Muscle layer of colon (tissue), 2 donors: ENCODE measurements at regions not wholly inside any gene's neighbourhood (a gene's known extent, or its start where the extent isn't known, plus 50 kb on each side); places are given as distances from the start of the nearest gene placed in this dataset.

ENCODE experiments used
- H3K27ac ChIP-seq: one replicate; pipeline ENCODE4 v1.7.0; 2013; ENCODE audit warnings: low read depth, mild to moderate bottlenecking, low read length, moderate library complexity
- H3K27me3 ChIP-seq, 2 donors: one replicate each; pipeline ENCODE4 v1.7.0; 2013; ENCODE audit warnings: low read length in 2 of 2, mild to moderate bottlenecking in 2 of 2; ENCODE audit not compliant: insufficient read depth in 2 of 2, control insufficient read depth in 1 of 2
- H3K36me3 ChIP-seq: one replicate; pipeline ENCODE4 v1.7.0; 2013; ENCODE audit warnings: mild to moderate bottlenecking, low read length; ENCODE audit not compliant: insufficient read depth
- H3K4me1 ChIP-seq: one replicate; pipeline ENCODE4 v1.7.0; 2013; ENCODE audit warnings: mild to moderate bottlenecking, low read length; ENCODE audit not compliant: insufficient read depth
- H3K4me3 ChIP-seq, 2 donors: one replicate each; pipeline ENCODE4 v1.7.0; 2013; ENCODE audit warnings: low read length in 2 of 2, low read depth in 1 of 2, mild to moderate bottlenecking in 1 of 2, moderate library complexity in 1 of 2
- H3K9ac ChIP-seq: one replicate; pipeline ENCODE4 v1.7.0; 2013; ENCODE audit warnings: low read length
- H3K9me3 ChIP-seq: one replicate; pipeline ENCODE4 v1.7.0; 2013; ENCODE audit warnings: mild to moderate bottlenecking, low read length
- donor health status: abdominal sarcoma.
- donor health status: Adenocarcinoma of cecum.

GRCh38 chr2:12080360-12080759, 333.9 kb downstream of the LPIN1 start:
- no peak overlapping the region for H3K27ac ChIP-seq
- no peaks in the 10 kb centered on the region for H3K27me3 ChIP-seq
- H3K4me1 ChIP-seq, result no peaks in the 10 kb centered on the region
- no peak overlapping the region for H3K4me3 ChIP-seq
- no peaks in the 10 kb centered on the region for H3K36me3 ChIP-seq
- H3K9me3 ChIP-seq, result no peaks in the 10 kb centered on the region
- H3K9ac ChIP-seq, result no peak overlapping the region

GRCh38 chr2:12081481-12082210, 335.2 kb downstream of the LPIN1 start:
- Histone ChIP-seq H3K36me3 (no peaks in the 10 kb centered on the region), H3K9me3 (no peaks in the 10 kb centered on the region), H3K4me1 (no peaks in the 10 kb centered on the region), H3K27me3 (no peaks in the 10 kb centered on the region), H3K9ac (no peak overlapping the region), H3K4me3 (no peak overlapping the region), H3K27ac (no peak overlapping the region)

- H3K9ac ChIP-seq, result no peak overlapping the region
- no peak overlapping the region for H3K27ac ChIP-seq
- no peaks in the 10 kb centered on the region for H3K9me3 ChIP-seq
- H3K4me3 ChIP-seq, result no peak overlapping the region
- no peaks in the 10 kb centered on the region for H3K27me3 ChIP-seq
- H3K4me1 ChIP-seq, result no peaks in the 10 kb centered on the region
- H3K36me3 ChIP-seq, result no peaks in the 10 kb centered on the region
These were observed 336.7 kb downstream of the LPIN1 start for GRCh38 chr2:12083081-12083581.

- no peak overlapping the region for H3K4me3 ChIP-seq
- no peaks in the 10 kb centered on the region for H3K27me3 ChIP-seq
These were observed 337.4 kb downstream of the LPIN1 start for GRCh38 chr2:12083713-12084419.

GRCh38 chr2:12087175-12087574, 340.7 kb downstream of the LPIN1 start:
- H3K9me3 ChIP-seq, result no peaks in the 10 kb centered on the region
- H3K27ac ChIP-seq, result no peak overlapping the region
- H3K9ac ChIP-seq, result no peak overlapping the region
- no peaks in the 10 kb centered on the region for H3K36me3 ChIP-seq
- no peak overlapping the region for H3K4me3 ChIP-seq
- no peaks in the 10 kb centered on the region for H3K27me3 ChIP-seq
- H3K4me1 ChIP-seq, result no peaks in the 10 kb centered on the region

More at GRCh38 chr2:12083713-12084419, 337.4 kb downstream of the LPIN1 start:
- no peaks in the 10 kb centered on the region for H3K9me3 ChIP-seq
- H3K27ac ChIP-seq, result no peak overlapping the region
- H3K9ac ChIP-seq, result no peak overlapping the region
- no peaks in the 10 kb centered on the region for H3K4me1 ChIP-seq
- no peaks in the 10 kb centered on the region for H3K36me3 ChIP-seq

- Histone ChIP-seq H3K4me3 (no peak overlapping the region), H3K27ac (no peak overlapping the region), H3K9me3 (no peaks in the 10 kb centered on the region), H3K9ac (no peak overlapping the region), H3K36me3 (no peaks in the 10 kb centered on the region), H3K27me3 (no peaks in the 10 kb centered on the region), H3K4me1 (no peaks in the 10 kb centered on the region)
These were observed 341.4 kb downstream of the LPIN1 start for GRCh38 chr2:12087671-12088380.

- Histone ChIP-seq H3K36me3 (no peaks in the 10 kb centered on the region), H3K4me3 (no peak overlapping the region), H3K27me3 (no peaks in the 10 kb centered on the region), H3K9ac (no peak overlapping the region), H3K27ac (no peak overlapping the region), H3K9me3 (no peaks in the 10 kb centered on the region), H3K4me1 (no peaks in the 10 kb centered on the region)
These were observed 342.6 kb downstream of the LPIN1 start for GRCh38 chr2:12089001-12089400.

- no peak overlapping the region for H3K9ac ChIP-seq
- no peaks in the 10 kb centered on the region for H3K4me1 ChIP-seq
- no peak overlapping the region for H3K27ac ChIP-seq
- H3K27me3 ChIP-seq, result no peaks in the 10 kb centered on the region
- no peaks in the 10 kb centered on the region for H3K36me3 ChIP-seq
- H3K4me3 ChIP-seq, result no peak overlapping the region
- no peaks in the 10 kb centered on the region for H3K9me3 ChIP-seq
These were observed 343.1 kb downstream of the LPIN1 start for GRCh38 chr2:12089496-12089895.

- no peaks in the 10 kb centered on the region for H3K9me3 ChIP-seq
- H3K4me3 ChIP-seq, result no peak overlapping the region
- no peaks in the 10 kb centered on the region for H3K27me3 ChIP-seq
These were observed 343.6 kb downstream of the LPIN1 start for GRCh38 chr2:12090072-12090471.

GRCh38 chr2:12090590-12090989, 344.2 kb downstream of the LPIN1 start:
- Histone ChIP-seq H3K4me3 (no peak overlapping the region), H3K27me3 (no peaks in the 10 kb centered on the region), H3K9ac (no peak overlapping the region), H3K27ac (no peak overlapping the region), H3K9me3 (no peaks in the 10 kb centered on the region), H3K4me1 (no peaks in the 10 kb centered on the region), H3K36me3 (no peaks in the 10 kb centered on the region)

More at GRCh38 chr2:12090072-12090471, 343.6 kb downstream of the LPIN1 start:
- H3K27ac ChIP-seq, result no peak overlapping the region
- no peaks in the 10 kb centered on the region for H3K36me3 ChIP-seq
- H3K9ac ChIP-seq, result no peak overlapping the region
- H3K4me1 ChIP-seq, result no peaks in the 10 kb centered on the region

GRCh38 chr2:12091201-12091806, 344.9 kb downstream of the LPIN1 start:
- H3K4me1 ChIP-seq, result no peaks in the 10 kb centered on the region
- no peak overlapping the region for H3K9ac ChIP-seq
- H3K27ac ChIP-seq, result no peak overlapping the region
- no peaks in the 10 kb centered on the region for H3K27me3 ChIP-seq
- H3K36me3 ChIP-seq, result no peaks in the 10 kb centered on the region
- H3K9me3 ChIP-seq, result no peaks in the 10 kb centered on the region
- H3K4me3 ChIP-seq, result no peak overlapping the region
